ENCODE measurements at regions not wholly inside any gene's neighbourhood (a gene's known extent, or its start where the extent isn't known, plus 50 kb on each side); places are given as distances from the start of the nearest gene placed in this dataset.

- no peak for DNase-seq (ENCODE audit: low spot score)
Observed at GRCh38 chr6:156056085-156056484, 600.4 kb upstream of the NOX3 start.

- no peak for DNase-seq (ENCODE audit: low spot score)
Observed at GRCh38 chr6:156053626-156054025, 598.0 kb upstream of the NOX3 start.

- DNase-seq (ENCODE audit: low spot score) = no peak
Observed at GRCh38 chr6:156046841-156047449, 591.3 kb upstream of the NOX3 start.

- DNase-seq (ENCODE audit: low spot score) = no peak
Observed at GRCh38 chr6:156046268-156046665, 590.6 kb upstream of the NOX3 start.

GRCh38 chr6:156045401-156046267 is 590.0 kb upstream of the NOX3 start:
- no peak for DNase-seq (ENCODE audit: low spot score)

GRCh38 chr6:156033598-156033997 is 578.0 kb upstream of the NOX3 start:
- DNase-seq (ENCODE audit: low spot score) = no peak

GRCh38 chr6:156031516-156031915 is 575.9 kb upstream of the NOX3 start:
- DNase-seq (ENCODE audit: low spot score) = no peak

GRCh38 chr6:156030053-156030452 is 574.4 kb upstream of the NOX3 start:
- no peak for DNase-seq (ENCODE audit: low spot score)

- no peak for DNase-seq (ENCODE audit: low spot score)
Observed at GRCh38 chr6:156029286-156029985, 573.8 kb upstream of the NOX3 start.

GRCh38 chr6:156028335-156029131 is 572.9 kb upstream of the NOX3 start:
- DNase-seq (ENCODE audit: low spot score) = no peak

GRCh38 chr6:156027248-156027626 is 571.6 kb upstream of the NOX3 start:
- no peak for DNase-seq (ENCODE audit: low spot score)

GRCh38 chr6:156026486-156027247 is 571.0 kb upstream of the NOX3 start:
- DNase-seq (ENCODE audit: low spot score) = no peak

GRCh38 chr6:156024339-156024738 is 568.7 kb upstream of the NOX3 start:
- no peak for DNase-seq (ENCODE audit: low spot score)

GRCh38 chr6:156021746-156022396 is 566.2 kb upstream of the NOX3 start:
- no peak for DNase-seq (ENCODE audit: low spot score)

GRCh38 chr6:156017838-156018237 is 562.2 kb upstream of the NOX3 start:
- no peak for DNase-seq (ENCODE audit: low spot score)

- DNase-seq (ENCODE audit: low spot score) = no peak
Observed at GRCh38 chr6:156016186-156016976, 560.7 kb upstream of the NOX3 start.

- no peak for DNase-seq (ENCODE audit: low spot score)
Observed at GRCh38 chr6:156013155-156013554, 557.5 kb upstream of the NOX3 start.

GRCh38 chr6:156009656-156010055 is 554.0 kb upstream of the NOX3 start:
- DNase-seq (ENCODE audit: low spot score) = no peak

GRCh38 chr6:156004796-156005195 is 549.2 kb upstream of the NOX3 start:
- no peak for DNase-seq (ENCODE audit: low spot score)

- DNase-seq (ENCODE audit: low spot score) = no peak
Observed at GRCh38 chr6:155996151-155996550, 540.5 kb upstream of the NOX3 start.

Measured in COLO829 (cell line).